ENCODE measurements at regions not wholly inside any gene's neighbourhood (a gene's known extent, or its start where the extent isn't known, plus 50 kb on each side); places are given as distances from the start of the nearest gene placed in this dataset.

GRCh38 chr4:1523033-1523432 lies 116.8 kb upstream of the NKX1-1 start:
- no peak for TF ChIP-seq CTCF (conservative IDR thresholded peaks at IDR 0.05)
- no peak for TF ChIP-seq ZFX (IDR thresholded peaks at IDR 0.05)

Data from C4-2B (cell line).